IMR-90 (cell line): ENCODE measurements at regions not wholly inside any gene's neighbourhood (a gene's known extent, or its start where the extent isn't known, plus 50 kb on each side); places are given as distances from the start of the nearest gene placed in this dataset.
A peak's percentile ranks its signal among the peaks of the same experiment; 100 is the strongest.
"Not testable (repeated sequence)": the region's sequence is repeated elsewhere in the genome, so short reads cannot be mapped to it uniquely, and the experiment has no call there.

Experiments used
- ATAC-seq: fragments of 200-7000 bp; cut with Tn5 transposase; 2 replicates; pipeline ENCODE4 v1.9.1; 2020; ENCODE audit warnings: low read depth, mild to moderate bottlenecking, moderate library complexity
- BruUV-seq: library from RNA; stranded (reverse); fragments of 400-500 nt; replicated peaks from 2 replicates; lab custom pipeline; 2021; lab: Mats Ljungman, UMichigan
- CTCF ChIA-PET: fragments of 300-600 bp; formaldehyde crosslinking; extraction: SDS; loops from one replicate; lab custom pipeline; 2021; ENCODE audit warnings: antibody characterized with exemption; lab: Yijun Ruan, JAX
- POLR2A ChIA-PET: fragments of 300-600 bp; sonication (Branson Sonifier 250); formaldehyde crosslinking; loops from one replicate; lab custom pipeline; 2022; ENCODE audit warnings: antibody characterized with exemption; ENCODE audit not compliant: unreplicated experiment; lab: Charles Lee
- DNase-seq: peaks from one replicate; pipeline ENCODE4 v3.0.0; 2013
- H2AFZ ChIP-seq: replicated peaks from 2 replicates; pipeline ENCODE3; 2013; ENCODE audit warnings: low read length, mild to moderate bottlenecking; ENCODE audit not compliant: poor library complexity
- H2AK5ac ChIP-seq: 2 replicates; pipeline ENCODE4 v1.6.1; 2013; ENCODE audit warnings: low read depth, low read length, inconsistent platforms
- H2AK9ac ChIP-seq: replicated peaks from 2 replicates; pipeline ENCODE3; 2013; ENCODE audit warnings: mild to moderate bottlenecking, low read depth, low read length, moderate library complexity; ENCODE audit not compliant: poor library complexity
- H2BK120ac ChIP-seq: 2 replicates; pipeline ENCODE4 v1.6.1; 2013; ENCODE audit warnings: low read depth, low read length, inconsistent platforms
- H2BK15ac ChIP-seq: 3 replicates; pipeline ENCODE4 v1.6.1; 2013; ENCODE audit warnings: low read depth, low read length, inconsistent platforms
- H2BK20ac ChIP-seq: 2 replicates; pipeline ENCODE4 v1.6.1; 2013; ENCODE audit warnings: low read depth, mild to moderate bottlenecking, inconsistent platforms, low read length, moderate library complexity
- H2BK5ac ChIP-seq: 2 replicates; pipeline ENCODE4 v1.6.1; 2013; ENCODE audit warnings: mild to moderate bottlenecking, low read depth, low read length, inconsistent platforms; ENCODE audit not compliant: poor library complexity, severe bottlenecking
- H3K14ac ChIP-seq: replicated peaks from 2 replicates; pipeline ENCODE4 v1.6.1; 2013; ENCODE audit warnings: low read depth, low read length, inconsistent platforms
- H3K18ac ChIP-seq: 2 replicates; pipeline ENCODE4 v1.6.1; 2013; ENCODE audit warnings: low read depth, low read length, control low read depth
- H3K23ac ChIP-seq: 2 replicates; pipeline ENCODE4 v1.6.1; 2013; ENCODE audit warnings: low read depth, low read length, inconsistent platforms
- H3K27ac ChIP-seq: 2 replicates; pipeline ENCODE4 v1.5.1; 2013; ENCODE audit warnings: mild to moderate bottlenecking, control low read depth, low read length; ENCODE audit not compliant: insufficient read depth
- H3K27me3 ChIP-seq: 2 replicates; pipeline ENCODE4 v1.6.1; 2013; ENCODE audit warnings: low read length; ENCODE audit not compliant: control insufficient read depth, insufficient read depth
- H3K36me3 ChIP-seq: 2 replicates; pipeline ENCODE4 v1.6.1; 2013; ENCODE audit warnings: low read length, mixed read lengths; ENCODE audit not compliant: control insufficient read depth, insufficient read depth
- H3K4ac ChIP-seq: 2 replicates; pipeline ENCODE4 v1.6.1; 2013; ENCODE audit warnings: low read depth, low read length, inconsistent platforms
- H3K4me1 ChIP-seq: 2 replicates; pipeline ENCODE4 v1.6.1; 2013; ENCODE audit warnings: low read length, mixed read lengths; ENCODE audit not compliant: control insufficient read depth, insufficient read depth
- H3K4me2 ChIP-seq: 2 replicates; pipeline ENCODE4 v1.6.1; 2013; ENCODE audit warnings: low read depth, mild to moderate bottlenecking, control low read depth, low read length, moderate library complexity
- H3K4me3 ChIP-seq: 2 replicates; pipeline ENCODE4 v1.5.1; 2013; ENCODE audit warnings: low read depth, mild to moderate bottlenecking, control low read depth, low read length, moderate library complexity; ENCODE audit not compliant: insufficient read depth
- H3K56ac ChIP-seq: 2 replicates; pipeline ENCODE4 v1.6.1; 2013; ENCODE audit warnings: low read length, inconsistent platforms; ENCODE audit not compliant: insufficient read depth; ENCODE audit errors: extremely low read depth
- H3K79me1 ChIP-seq, 2 experiments: 2 replicates each; pipeline ENCODE4 v1.6.1; 2013; ENCODE audit warnings: low read length in 2 of 2, inconsistent platforms in 1 of 2, low read depth in 1 of 2
- H3K9ac ChIP-seq: 2 replicates; pipeline ENCODE4 v1.6.1; 2013; ENCODE audit warnings: low read depth, low read length, control low read depth
- H3K9me1 ChIP-seq: 2 replicates; pipeline ENCODE4 v1.6.1; 2013; ENCODE audit warnings: low read length, inconsistent platforms; ENCODE audit not compliant: insufficient read depth
- H3K9me3 ChIP-seq: 2 replicates; pipeline ENCODE4 v1.6.1; 2013; ENCODE audit warnings: low read length; ENCODE audit not compliant: control insufficient read depth, insufficient read depth
- H4K20me1 ChIP-seq: 2 replicates; pipeline ENCODE4 v1.6.1; 2013; ENCODE audit warnings: low read length, inconsistent platforms; ENCODE audit not compliant: insufficient read depth
- H4K5ac ChIP-seq: 2 replicates; pipeline ENCODE4 v1.6.1; 2013; ENCODE audit warnings: mild to moderate bottlenecking, low read depth, low read length, control low read depth
- H4K8ac ChIP-seq, 2 experiments: 2 replicates each; pipeline ENCODE4 v1.6.1; 2013; ENCODE audit warnings: low read depth in 2 of 2, low read length in 2 of 2, control low read depth in 1 of 2, inconsistent platforms in 1 of 2
- H4K91ac ChIP-seq: 2 replicates; pipeline ENCODE4 v1.6.1; 2013; ENCODE audit warnings: low read depth, low read length, inconsistent platforms; ENCODE audit not compliant: insufficient read depth
- WGBS, 2 experiments: methylation state at CpG; one replicate each; pipeline versions ENCODE4 v1.1.5 to v1.1.7; 2013; ENCODE audit warnings: missing lambda C conversion rate in 2 of 2; ENCODE audit not compliant: insufficient read length in 1 of 2; ENCODE audit errors: extremely low coverage in 2 of 2; 5-methylcytosine and 5-hydroxymethylcytosine counted together
- dilution Hi-C: fragments of 300-500 bp; cut with HindIII; formaldehyde crosslinking; loops from one replicate; pipeline ENCODE4 v1.14.3; 2018; ENCODE audit warnings: low sequenced_read_pairs; ENCODE audit not compliant: unreplicated experiment
- in situ Hi-C: fragments of 300-500 bp; cut with MboI; formaldehyde crosslinking; loops from 3 replicates; pipeline ENCODE4 v1.14.3; 2019; ENCODE audit warnings: low sequenced_read_pairs, inconsistent platforms, mixed read lengths
- intact Hi-C: fragments of 100-400 bp; cut with micrococcal nuclease; formaldehyde crosslinking; loops from 2 replicates; pipeline ENCODE4 v1.10.0; 2022

DNA sequence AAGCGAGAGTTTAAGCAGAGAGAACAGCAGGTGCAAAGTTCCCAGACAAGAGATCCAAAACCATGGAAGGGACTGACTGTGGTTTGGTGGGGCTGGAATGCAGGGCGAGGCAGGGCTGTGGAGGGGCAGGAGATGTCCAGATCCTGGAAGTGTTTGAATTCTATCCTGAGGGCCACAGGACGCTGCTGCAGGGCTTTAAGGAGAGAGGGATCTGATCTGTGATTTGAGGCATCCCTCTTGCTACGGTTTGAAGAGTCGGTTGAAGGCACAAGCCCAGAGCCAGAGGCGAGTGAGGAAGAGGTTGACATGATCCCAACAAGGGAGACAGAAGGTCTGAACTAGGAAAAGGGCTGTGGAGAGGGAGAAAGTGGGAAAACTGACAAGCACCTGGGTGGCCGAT is 209.9 kb upstream of the IRF2BP2 start:
- WGBS, 2 experiments: no CpG with 5 or more reads among the region's 7 CpGs
- POLR2A ChIA-PET, H2BK120ac ChIP-seq, intact Hi-C loops, H4K5ac ChIP-seq, H3K4me1 ChIP-seq, H4K20me1 ChIP-seq, H4K8ac ChIP-seq, H3K4me2 ChIP-seq, dilution Hi-C loops, H3K14ac ChIP-seq, BruUV-seq, in situ Hi-C loops, H3K27me3 ChIP-seq, H3K9ac ChIP-seq, CTCF ChIA-PET, H3K9me1 ChIP-seq, DNase-seq, H3K4ac ChIP-seq, H3K4me3 ChIP-seq, H2AK5ac ChIP-seq, H2BK20ac ChIP-seq, H2BK5ac ChIP-seq, H3K79me1 ChIP-seq, H2AK9ac ChIP-seq, H4K91ac ChIP-seq, ATAC-seq, H3K18ac ChIP-seq, H2AFZ ChIP-seq, H3K56ac ChIP-seq, H2BK15ac ChIP-seq, H3K27ac ChIP-seq, H3K23ac ChIP-seq, H3K36me3 ChIP-seq, H3K9me3 ChIP-seq: not testable (repeated sequence)

DNA sequence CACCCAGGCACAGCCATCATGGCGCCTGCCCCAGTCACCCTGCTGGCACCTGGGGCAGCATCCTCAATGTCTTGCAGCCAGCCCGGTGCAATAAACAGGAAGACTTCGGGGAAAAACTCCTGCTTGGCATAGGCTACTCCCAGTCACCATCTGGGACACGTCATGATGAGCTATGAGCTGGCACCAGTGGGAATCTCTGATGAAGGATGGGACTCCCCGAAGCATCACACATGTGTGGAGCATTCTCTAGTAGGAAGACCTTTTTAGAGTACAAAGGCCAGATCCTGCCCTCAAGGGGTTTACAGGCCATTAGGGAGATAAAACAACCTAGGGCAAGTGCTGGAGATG is 208.0 kb upstream of the IRF2BP2 start:
- H4K91ac ChIP-seq, POLR2A ChIA-PET, H3K36me3 ChIP-seq, H3K18ac ChIP-seq, H3K9me1 ChIP-seq, H3K4me2 ChIP-seq, H3K27ac ChIP-seq, H2BK120ac ChIP-seq, H2AK9ac ChIP-seq, H2BK5ac ChIP-seq, H2AK5ac ChIP-seq, in situ Hi-C loops, H2BK15ac ChIP-seq, CTCF ChIA-PET, H2BK20ac ChIP-seq, DNase-seq, H3K14ac ChIP-seq, H2AFZ ChIP-seq, H3K4me3 ChIP-seq, H4K20me1 ChIP-seq, H3K4ac ChIP-seq, H4K8ac ChIP-seq, H3K23ac ChIP-seq, H3K9ac ChIP-seq, dilution Hi-C loops, H3K4me1 ChIP-seq, H3K9me3 ChIP-seq, H3K56ac ChIP-seq, H4K5ac ChIP-seq, H3K27me3 ChIP-seq, BruUV-seq, H3K79me1 ChIP-seq, intact Hi-C loops: not testable (repeated sequence)
- no CpG with 5 or more reads among the region's 5 CpGs for WGBS, 2 experiments
- peak; percentile 29 for ATAC-seq
